Activated naive CD8-positive, alpha-beta T cell treated with anti-CD3 and anti-CD28 coated beads, Interleukin-2, amount 10 ng/mL, durations not matched to agents 7 days and 5 days (primary cell): ENCODE measurements at regions not wholly inside any gene's neighbourhood (a gene's known extent, or its start where the extent isn't known, plus 50 kb on each side); places are given as distances from the start of the nearest gene placed in this dataset.

Experiments
- ATAC-seq: fragments of 150-1000 bp; cut with Tn5 transposase; one replicate; pipeline ENCODE4 v1.10.0; 2021; ENCODE audit warnings: low read depth, moderate library complexity
- POLR2A ChIA-PET: fragments of 350-600 bp; sonication (Branson Sonifier 250); formaldehyde crosslinking; loops from one replicate; lab custom pipeline; 2021; ENCODE audit warnings: antibody characterized with exemption; lab: Charles Lee
- DNase-seq: peaks from one replicate; pipeline ENCODE4 v3.0.0; 2021
- H3K27ac Mint-ChIP-seq: one replicate; pipeline ENCODE4 v1.8.0; 2022; ENCODE audit warnings: mild to moderate bottlenecking, mixed read lengths
- H3K27me3 Mint-ChIP-seq: one replicate; pipeline ENCODE4 v1.8.0; 2022; ENCODE audit warnings: mild to moderate bottlenecking, moderate library complexity, mixed read lengths
- H3K36me3 Mint-ChIP-seq: one replicate; pipeline ENCODE4 v1.8.0; 2021; ENCODE audit warnings: mild to moderate bottlenecking, mixed read lengths
- H3K4me1 Mint-ChIP-seq: one replicate; pipeline ENCODE4 v1.8.0; 2021; ENCODE audit warnings: mixed read lengths
- H3K4me3 Mint-ChIP-seq: one replicate; pipeline ENCODE4 v1.8.0; 2022; ENCODE audit warnings: mild to moderate bottlenecking, moderate library complexity, mixed read lengths
- H3K9me3 Mint-ChIP-seq: one replicate; pipeline ENCODE4 v1.8.0; 2021; ENCODE audit warnings: mixed read lengths

DNA sequence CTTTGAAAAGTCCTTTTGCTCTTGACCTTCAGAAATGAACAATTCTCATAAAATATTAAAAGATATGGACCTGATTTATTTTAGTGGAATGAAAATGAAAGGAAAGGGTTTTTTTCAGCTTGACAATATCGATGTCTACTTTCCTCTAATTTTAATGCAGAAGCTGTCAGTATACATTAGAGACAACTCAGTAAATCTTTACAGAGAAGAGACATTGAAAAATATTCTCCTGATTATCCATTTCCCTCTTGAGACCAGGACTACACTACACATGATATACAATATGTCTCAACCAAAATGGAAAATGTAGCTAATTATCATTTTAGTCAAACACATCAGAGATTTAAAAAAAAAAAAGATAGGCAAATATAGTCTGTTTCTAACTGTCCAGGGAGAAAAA, 288.5 kb upstream of the NUDT12 start:
- Mint-ChIP-seq H3K4me3 (no peak overlapping the region), H3K9me3 (no peaks in the 10 kb centered on the region), H3K27ac (no peak overlapping the region), H3K27me3 (no peaks in the 10 kb centered on the region), H3K4me1 (no peaks in the 10 kb centered on the region), H3K36me3 (no peaks in the 10 kb centered on the region)
- POLR2A ChIA-PET = no interaction called here
- no peak for DNase-seq
- no peak for ATAC-seq

DNA sequence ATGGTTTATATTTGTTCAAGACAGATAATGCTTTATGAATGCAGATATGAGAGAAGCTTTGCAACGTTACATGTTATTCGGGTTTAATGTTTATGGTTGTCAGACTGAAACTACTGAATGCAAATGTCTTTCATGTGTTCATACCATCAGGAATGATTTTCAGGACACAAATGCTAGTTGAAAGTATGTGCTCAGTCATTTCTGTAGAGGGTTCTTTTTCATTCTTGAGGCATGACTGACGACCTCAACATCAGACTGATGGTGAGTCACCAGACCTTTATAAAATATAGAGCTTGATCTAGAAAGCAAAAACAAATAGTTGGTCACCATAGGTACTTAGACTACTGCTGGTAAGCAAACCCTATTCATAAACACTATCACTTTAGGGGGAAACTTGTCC, 287.3 kb upstream of the NUDT12 start:
- H3K4me1 Mint-ChIP-seq = no peaks in the 10 kb centered on the region
- no peak overlapping the region for H3K4me3 Mint-ChIP-seq
- no peak overlapping the region for H3K27ac Mint-ChIP-seq
- ATAC-seq (no peak), DNase-seq (no peak)
- POLR2A ChIA-PET = no interaction called here
- H3K9me3 Mint-ChIP-seq = no peaks in the 10 kb centered on the region
- no peaks in the 10 kb centered on the region for H3K27me3 Mint-ChIP-seq
- no peaks in the 10 kb centered on the region for H3K36me3 Mint-ChIP-seq

DNA sequence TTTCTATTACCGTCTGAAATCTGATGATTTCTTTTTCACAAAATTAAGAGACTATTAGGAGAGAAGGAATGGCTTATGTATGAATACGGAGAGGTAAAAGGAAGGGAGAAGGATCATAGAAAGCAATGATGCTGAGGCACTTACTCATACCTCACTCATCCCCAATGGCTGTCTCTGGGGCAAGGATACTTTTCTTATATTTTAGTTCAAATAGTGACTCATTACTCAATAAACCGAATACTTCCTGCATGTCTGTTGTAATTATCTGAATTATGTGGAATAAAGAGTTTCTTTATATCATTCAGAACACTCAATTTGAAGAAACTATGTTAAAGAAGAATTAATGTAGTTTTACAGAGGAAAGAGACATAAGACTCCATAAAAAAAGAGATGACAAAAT, 284.5 kb upstream of the NUDT12 start:
- POLR2A ChIA-PET = no interaction called here
- Mint-ChIP-seq H3K27ac (no peak overlapping the region), H3K9me3 (no peaks in the 10 kb centered on the region)

DNA sequence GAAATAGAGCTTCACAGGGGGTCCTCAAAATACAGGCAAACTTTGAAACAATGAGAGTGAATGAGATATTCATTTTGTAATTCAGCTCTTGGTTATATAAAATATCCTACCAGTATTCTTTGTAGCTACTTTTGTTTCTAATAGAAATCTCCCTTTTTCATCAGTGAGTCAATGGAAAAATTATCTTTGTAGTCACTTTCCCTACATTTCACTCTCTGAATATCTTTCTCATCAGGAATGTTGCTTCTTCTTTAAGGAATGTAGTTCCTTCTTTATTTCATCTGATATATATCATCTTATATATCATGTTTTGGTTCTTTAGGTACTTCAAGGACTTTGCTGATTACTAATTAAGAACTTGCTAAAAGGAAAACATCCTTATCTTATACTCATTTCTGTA, 280.3 kb upstream of the NUDT12 start:
- Mint-ChIP-seq H3K36me3 (no peaks in the 10 kb centered on the region), H3K4me1 (no peaks in the 10 kb centered on the region), H3K9me3 (no peaks in the 10 kb centered on the region), H3K4me3 (no peak overlapping the region), H3K27me3 (no peaks in the 10 kb centered on the region), H3K27ac (no peak overlapping the region)
- DNase-seq (no peak), ATAC-seq (no peak)
- POLR2A ChIA-PET = no interaction called here

More for the DNA sequence above, 284.5 kb upstream of the NUDT12 start:
- Mint-ChIP-seq H3K36me3 (no peaks in the 10 kb centered on the region), H3K4me3 (no peak overlapping the region), H3K27me3 (no peaks in the 10 kb centered on the region), H3K4me1 (no peaks in the 10 kb centered on the region)
- DNase-seq (no peak), ATAC-seq (no peak)

DNA sequence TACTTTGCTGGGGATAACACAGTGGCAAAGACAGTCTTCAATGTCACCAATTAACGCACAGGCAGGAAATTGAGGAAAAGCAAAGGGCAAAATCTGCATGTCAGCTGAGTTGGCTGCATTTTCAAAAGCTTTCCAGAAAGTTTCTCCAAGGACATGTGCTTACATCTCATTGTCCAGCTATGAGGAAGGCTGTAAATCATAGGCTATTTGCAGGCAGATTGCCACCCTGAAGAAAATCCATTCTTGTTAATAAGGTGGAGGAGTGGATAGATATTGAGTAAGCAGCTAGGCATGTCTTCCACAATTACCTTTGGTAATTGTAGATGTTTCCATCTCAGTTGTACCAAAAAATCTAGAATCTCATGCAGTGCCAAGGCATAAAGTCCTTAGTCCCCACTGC, 278.0 kb upstream of the NUDT12 start:
- H3K4me3 Mint-ChIP-seq = no peak overlapping the region
- POLR2A ChIA-PET = no interaction called here
- no peaks in the 10 kb centered on the region for H3K9me3 Mint-ChIP-seq
- no peaks in the 10 kb centered on the region for H3K27me3 Mint-ChIP-seq
- DNase-seq = no peak
- no peak for ATAC-seq
- H3K36me3 Mint-ChIP-seq = no peaks in the 10 kb centered on the region
- H3K27ac Mint-ChIP-seq = no peak overlapping the region
- H3K4me1 Mint-ChIP-seq = no peaks in the 10 kb centered on the region

DNA sequence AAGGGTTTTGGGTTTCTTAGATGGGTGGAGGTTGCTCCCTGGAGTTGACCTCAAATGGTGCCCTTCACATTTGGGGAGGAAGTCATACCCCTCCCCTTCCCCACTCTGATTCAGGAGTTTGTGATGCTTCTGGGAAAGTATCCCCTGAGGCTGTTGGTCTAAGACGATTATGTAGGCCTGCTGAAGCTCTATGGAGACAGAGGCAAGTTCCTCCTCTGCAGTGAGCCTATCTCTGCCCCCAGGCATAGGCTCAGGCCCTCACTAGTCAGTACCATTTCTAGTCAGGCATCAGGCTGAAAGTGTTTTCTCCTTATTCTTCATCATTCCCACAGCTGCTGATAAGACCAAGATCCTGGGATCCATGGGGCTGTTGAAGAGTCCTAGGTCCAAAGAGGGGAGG, 271.6 kb upstream of the NUDT12 start:
- no peaks in the 10 kb centered on the region for H3K36me3 Mint-ChIP-seq
- no peak overlapping the region for H3K4me3 Mint-ChIP-seq
- ATAC-seq = no peak
- H3K4me1 Mint-ChIP-seq = no peaks in the 10 kb centered on the region
- no peaks in the 10 kb centered on the region for H3K27me3 Mint-ChIP-seq
- H3K27ac Mint-ChIP-seq = no peak overlapping the region
- POLR2A ChIA-PET = no interaction called here
- H3K9me3 Mint-ChIP-seq = no peaks in the 10 kb centered on the region
- no peak for DNase-seq

DNA sequence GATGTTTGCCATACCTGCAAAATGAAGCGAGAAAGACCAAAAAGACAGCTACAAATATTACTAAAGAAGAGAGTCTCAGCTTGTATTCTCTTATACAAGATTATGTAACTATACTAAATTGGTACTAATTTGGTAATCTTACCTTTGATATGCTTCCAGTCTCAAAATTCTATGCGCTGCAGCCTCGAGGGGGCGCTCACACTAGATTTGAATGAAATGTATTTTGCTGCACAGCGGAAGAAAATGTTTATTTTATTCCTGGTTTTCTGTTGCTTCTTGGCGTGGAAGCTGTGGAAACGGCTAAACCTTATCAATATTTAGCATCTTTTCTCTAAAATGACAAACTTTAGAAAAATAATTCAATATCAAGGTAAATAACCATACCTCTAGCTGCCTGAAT, 267.0 kb upstream of the NUDT12 start:
- Mint-ChIP-seq H3K36me3 (no peaks in the 10 kb centered on the region), H3K9me3 (peaks cover 6% of the 10 kb centered on the region), H3K4me3 (no peak overlapping the region), H3K4me1 (no peaks in the 10 kb centered on the region), H3K27ac (no peak overlapping the region), H3K27me3 (no peaks in the 10 kb centered on the region)
- POLR2A ChIA-PET = no interaction called here
- ATAC-seq (no peak), DNase-seq (no peak)

DNA sequence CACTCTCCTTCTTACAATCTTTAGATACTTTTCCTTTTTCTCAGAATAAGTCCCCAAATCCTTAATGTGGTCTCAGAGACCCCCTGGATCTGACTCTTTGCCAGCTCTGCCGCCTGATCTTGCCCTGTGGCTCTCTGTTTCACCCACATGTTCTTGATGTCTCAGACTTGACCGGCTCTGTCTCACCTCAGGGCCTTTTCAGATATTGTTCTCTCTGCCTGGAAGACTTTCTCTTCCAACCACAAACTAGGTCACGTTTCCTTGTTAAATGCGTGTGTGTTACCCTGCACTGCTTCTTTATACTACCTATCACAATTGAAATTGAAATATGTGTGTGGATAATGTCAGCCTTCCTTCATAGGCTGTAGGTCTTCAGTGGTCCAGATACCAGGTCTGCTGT, 265.4 kb upstream of the NUDT12 start:
- Mint-ChIP-seq H3K36me3 (no peaks in the 10 kb centered on the region), H3K4me3 (no peak overlapping the region), H3K4me1 (no peaks in the 10 kb centered on the region), H3K27ac (no peak overlapping the region), H3K27me3 (no peaks in the 10 kb centered on the region), H3K9me3 (peaks cover 6% of the 10 kb centered on the region)
- DNase-seq = no peak
- no peak for ATAC-seq
- POLR2A ChIA-PET = no interaction called here

DNA sequence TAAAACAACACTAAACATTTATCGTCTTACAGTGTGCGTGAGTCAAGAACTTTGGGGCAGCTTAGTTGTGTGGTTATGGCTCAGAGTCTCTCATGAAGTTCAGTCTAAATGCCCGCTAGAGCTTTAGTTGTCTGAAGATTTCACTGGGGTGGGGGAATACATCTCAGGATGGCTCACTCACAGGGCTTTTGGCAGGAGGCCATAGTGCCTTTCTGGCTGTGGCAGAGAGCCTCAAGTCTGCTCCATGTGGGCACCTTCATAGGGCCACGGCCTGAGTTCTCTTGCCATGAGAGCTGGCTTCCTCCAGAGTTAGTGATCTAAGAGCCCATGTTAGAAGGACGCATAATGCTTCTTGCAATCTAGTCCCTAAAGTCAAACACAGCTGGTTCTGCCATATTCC, 258.8 kb upstream of the NUDT12 start:
- Mint-ChIP-seq H3K9me3 (peaks cover 4% of the 10 kb centered on the region), H3K4me1 (no peaks in the 10 kb centered on the region), H3K4me3 (no peak overlapping the region), H3K27ac (no peak overlapping the region), H3K36me3 (no peaks in the 10 kb centered on the region), H3K27me3 (no peaks in the 10 kb centered on the region)
- no peak for DNase-seq
- POLR2A ChIA-PET = no interaction called here
- ATAC-seq = no peak

DNA sequence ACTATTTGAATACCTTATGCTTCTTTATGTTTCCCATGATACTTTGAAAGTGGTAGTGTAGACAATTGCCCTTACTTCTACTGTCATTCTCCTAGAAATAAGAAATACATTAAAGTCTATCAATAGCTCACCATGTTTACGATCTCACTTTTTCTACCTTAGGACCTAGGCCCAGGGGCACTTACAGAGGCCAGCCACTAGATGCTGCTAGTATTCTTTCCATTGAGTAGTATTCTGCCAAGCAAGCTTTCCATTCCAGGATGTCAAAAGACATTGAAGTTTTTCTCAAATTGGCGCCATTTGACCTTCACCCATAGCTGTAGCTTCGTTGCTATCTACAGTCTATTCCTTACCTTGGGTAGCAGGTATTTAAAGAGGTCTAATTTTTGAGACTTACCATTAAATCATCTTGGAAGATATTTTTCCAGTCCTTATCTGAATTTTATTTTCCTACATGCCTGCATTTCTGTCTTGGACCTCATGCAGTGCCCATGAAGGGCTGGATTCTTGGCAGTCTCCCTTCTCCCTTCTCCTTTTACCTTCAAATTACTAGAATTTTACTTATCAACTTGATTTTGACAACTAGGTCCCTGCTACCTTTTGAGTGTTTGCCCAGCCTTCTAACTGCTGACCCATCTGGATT, 246.0 kb upstream of the NUDT12 start:
- ATAC-seq (no peak), DNase-seq (no peak)
- Mint-ChIP-seq H3K27ac (no peak overlapping the region), H3K9me3 (no peaks in the 10 kb centered on the region), H3K36me3 (no peaks in the 10 kb centered on the region), H3K27me3 (no peaks in the 10 kb centered on the region), H3K4me1 (no peaks in the 10 kb centered on the region), H3K4me3 (no peak overlapping the region)
- POLR2A ChIA-PET = no interaction called here

DNA sequence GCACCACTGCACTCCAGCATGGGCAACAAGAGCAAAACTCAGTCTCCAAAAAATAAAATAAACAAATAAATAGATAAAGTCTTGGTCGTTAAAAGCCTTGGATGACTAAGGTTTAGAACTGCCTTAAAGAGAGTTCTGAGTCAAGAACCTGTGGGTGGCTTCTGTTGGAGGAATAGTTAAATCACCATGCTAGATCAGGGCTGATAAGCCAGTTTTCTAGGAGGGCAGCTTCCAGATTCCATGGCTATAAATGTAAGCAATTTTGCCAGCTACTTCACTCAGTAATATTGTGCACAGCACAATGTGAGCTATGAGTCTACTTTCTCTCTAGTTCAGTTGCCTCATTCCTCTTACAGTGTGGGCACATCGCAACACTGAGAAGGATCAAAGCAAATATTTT, 242.1 kb upstream of the NUDT12 start:
- no peaks in the 10 kb centered on the region for H3K27me3 Mint-ChIP-seq
- H3K4me1 Mint-ChIP-seq = no peaks in the 10 kb centered on the region
- ATAC-seq (no peak), DNase-seq (no peak)
- no peaks in the 10 kb centered on the region for H3K9me3 Mint-ChIP-seq
- H3K27ac Mint-ChIP-seq = no peak overlapping the region
- H3K4me3 Mint-ChIP-seq = no peak overlapping the region
- H3K36me3 Mint-ChIP-seq = no peaks in the 10 kb centered on the region
- POLR2A ChIA-PET = no interaction called here

DNA sequence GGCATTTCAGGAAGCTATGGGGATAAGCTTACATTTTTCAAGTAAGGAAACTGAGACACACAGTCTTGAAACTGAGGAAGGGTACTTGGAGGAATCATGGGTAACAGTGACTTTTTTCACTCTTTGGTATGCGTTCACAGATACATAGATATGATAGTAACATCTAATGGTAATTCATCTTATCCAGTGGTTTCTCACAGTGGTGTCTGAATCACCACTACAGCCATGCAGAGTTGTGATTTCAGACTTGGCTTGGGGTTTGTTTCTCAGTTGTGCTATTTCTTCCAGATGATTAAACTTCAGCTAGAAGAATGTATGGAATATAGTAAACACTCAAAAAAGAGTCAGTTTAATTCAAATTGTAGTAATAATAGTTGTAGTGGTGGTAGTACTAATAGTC, 239.1 kb upstream of the NUDT12 start:
- no peaks in the 10 kb centered on the region for H3K27me3 Mint-ChIP-seq
- POLR2A ChIA-PET = no interaction called here
- H3K4me3 Mint-ChIP-seq = no peak overlapping the region
- no peaks in the 10 kb centered on the region for H3K36me3 Mint-ChIP-seq
- H3K9me3 Mint-ChIP-seq = peaks cover 3% of the 10 kb centered on the region
- ATAC-seq = no peak
- no peak overlapping the region for H3K27ac Mint-ChIP-seq
- DNase-seq = no peak
- no peaks in the 10 kb centered on the region for H3K4me1 Mint-ChIP-seq

DNA sequence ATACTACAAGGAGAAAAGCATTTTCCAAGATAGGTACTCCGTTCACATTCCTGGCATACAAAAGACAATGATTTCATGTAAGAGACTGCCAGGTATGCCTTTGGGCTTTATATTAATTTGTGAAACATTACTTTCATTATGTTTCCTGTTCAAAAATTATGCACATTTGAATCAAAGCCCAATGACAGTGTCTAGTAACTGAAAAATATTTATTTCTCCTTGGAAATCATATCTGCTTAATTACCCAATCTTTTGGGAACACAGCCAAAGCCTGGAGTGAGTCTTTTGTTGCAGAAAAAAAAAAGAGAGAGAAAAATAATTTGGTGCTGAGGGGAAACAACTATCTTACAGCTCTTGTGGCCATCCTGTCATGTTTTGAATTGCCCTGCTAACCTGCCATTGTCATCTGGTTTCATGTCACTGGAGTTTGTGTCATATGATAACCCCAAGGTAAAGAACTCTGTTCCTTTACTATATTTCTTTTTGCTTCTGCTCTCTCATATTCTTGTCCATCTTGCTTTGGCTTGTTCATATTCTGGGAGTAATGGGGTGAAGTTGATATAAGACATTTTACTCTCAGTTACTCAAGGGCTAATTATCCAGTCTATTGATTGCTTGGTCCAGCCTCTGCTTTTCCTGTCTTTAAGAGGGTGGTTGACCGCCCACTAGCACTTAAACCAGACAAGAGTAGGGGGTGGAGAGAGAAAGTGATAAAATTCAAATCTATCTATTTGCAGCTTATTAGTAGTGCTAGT, 238.3 kb upstream of the NUDT12 start:
- H3K9me3 Mint-ChIP-seq = peaks cover 3% of the 10 kb centered on the region
- H3K27me3 Mint-ChIP-seq = no peaks in the 10 kb centered on the region
- POLR2A ChIA-PET = no interaction called here
- no peaks in the 10 kb centered on the region for H3K36me3 Mint-ChIP-seq
- no peaks in the 10 kb centered on the region for H3K4me1 Mint-ChIP-seq
- H3K4me3 Mint-ChIP-seq = no peak overlapping the region
- H3K27ac Mint-ChIP-seq = no peak overlapping the region
- ATAC-seq (no peak), DNase-seq (no peak)

DNA sequence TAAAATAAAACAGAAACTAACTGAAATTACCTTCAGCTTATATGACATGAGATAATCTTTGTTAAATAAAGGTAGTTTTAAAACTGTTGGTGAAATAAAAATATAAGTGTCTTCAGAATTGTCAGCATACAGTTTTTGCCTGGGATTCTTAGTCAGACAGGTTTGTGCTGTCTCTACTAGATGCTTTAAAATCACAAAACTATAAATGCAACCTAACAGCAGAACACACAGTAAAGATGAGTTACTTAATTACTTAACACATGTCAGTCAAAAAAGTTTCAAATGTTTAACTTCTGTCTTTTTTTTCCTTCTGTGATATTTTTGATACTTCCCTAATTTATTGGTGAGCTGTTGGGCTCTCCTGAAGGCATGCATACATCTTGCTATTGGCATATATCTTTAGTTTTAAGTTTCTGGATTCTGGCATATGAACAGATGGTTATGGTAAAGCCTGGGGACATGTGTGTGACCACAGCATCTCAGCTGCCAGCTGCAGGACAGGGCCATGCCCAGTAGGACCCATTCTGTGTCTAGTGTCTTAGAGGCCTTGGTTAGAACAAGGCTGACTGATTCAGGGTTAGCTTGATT, 231.1 kb upstream of the NUDT12 start:
- DNase-seq (no peak), ATAC-seq (no peak)
- POLR2A ChIA-PET = no interaction called here
- Mint-ChIP-seq H3K27me3 (no peaks in the 10 kb centered on the region), H3K4me3 (no peak overlapping the region), H3K4me1 (no peaks in the 10 kb centered on the region), H3K9me3 (peaks cover 17% of the 10 kb centered on the region), H3K27ac (no peak overlapping the region), H3K36me3 (no peaks in the 10 kb centered on the region)
